K562 (cell line): ENCODE measurements at regions not wholly inside any gene's neighbourhood (a gene's known extent, or its start where the extent isn't known, plus 50 kb on each side); places are given as distances from the start of the nearest gene placed in this dataset.

Source experiments
- ATAC-seq: fragments of 200-7000 bp; cut with Tn5 transposase; 3 replicates; pipeline ENCODE4 v1.9.1; 2020; ENCODE audit warnings: moderate library complexity
- BruUV-seq: library from RNA; stranded (reverse); fragments of 400-500 nt; replicated peaks from 2 replicates; lab custom pipeline; 2021; lab: Mats Ljungman, UMichigan
- CTCF ChIA-PET: fragments of 300-600 bp; formaldehyde crosslinking; extraction: SDS; loops from one replicate; lab custom pipeline; 2021; ENCODE audit warnings: low intra/inter-chr PET ratio; lab: Yijun Ruan, JAX
- POLR2A ChIA-PET: fragments of 300-600, 350-650 bp; sonication (Branson Sonifier 250); formaldehyde crosslinking; extraction: SDS; loops from one replicate; lab custom pipeline; 2021; ENCODE audit warnings: antibody characterized with exemption, inconsistent platforms; lab: Yijun Ruan, JAX
- DNase-seq, 4 experiments: peaks; one replicate each; pipeline versions ENCODE4 v3.0.0 to v3.0.0-alpha.2; 2011 to 2018; ENCODE audit warnings: low spot score in 3 of 4, mixed read lengths in 3 of 4; ENCODE audit errors: extremely low read depth in 1 of 4
- FAIRE-seq: peaks from 2 replicates; lab custom pipeline; 2011; peaks lifted over from hg19 to GRCh38; lab: Jason Lieb, UNC
- H2AFZ ChIP-seq: 2 replicates; pipeline ENCODE4 v1.6.0; 2011; ENCODE audit warnings: low read depth, low read length, control low read depth, inconsistent platforms
- H3K27ac ChIP-seq: fragments of 200-600 bp; 3 replicates; pipeline ENCODE4 v1.8.0; 2011; ENCODE audit warnings: low read depth, mild to moderate bottlenecking, control low read depth, inconsistent platforms, low read length, moderate library complexity, mixed read lengths; ENCODE audit errors: extremely low read depth
- H3K27me3 ChIP-seq, 2 experiments: fragments of 300-600 bp in 1 of 2; 2 replicates in 1 of 2; 3 replicates in 1 of 2; pipeline versions ENCODE4 v1.6.0 to v1.8.0; 2011; ENCODE audit warnings: inconsistent platforms in 2 of 2, low read length in 2 of 2, mild to moderate bottlenecking in 1 of 2, mixed read lengths in 1 of 2, moderate library complexity in 1 of 2; ENCODE audit not compliant: control insufficient read depth in 2 of 2, insufficient read depth in 2 of 2
- H3K36me3 ChIP-seq: fragments of 300-600 bp; 3 replicates; pipeline ENCODE4 v1.8.0; 2011; ENCODE audit warnings: mild to moderate bottlenecking, low read length, inconsistent platforms; ENCODE audit not compliant: control insufficient read depth, insufficient read depth
- H3K4me1 ChIP-seq, 2 experiments: fragments of 200-600 bp in 1 of 2; replicated peaks in 1 of 2; 2 replicates in 1 of 2; 3 replicates in 1 of 2; pipeline versions ENCODE4 v1.5.1 to v1.8.0; 2011; ENCODE audit warnings: inconsistent platforms in 2 of 2, low read length in 2 of 2, mild to moderate bottlenecking in 1 of 2, mixed read lengths in 1 of 2, moderate library complexity in 1 of 2; ENCODE audit not compliant: control insufficient read depth in 2 of 2, insufficient read depth in 2 of 2
- H3K4me2 ChIP-seq: 2 replicates; pipeline ENCODE4 v1.6.1; 2011; ENCODE audit warnings: low read length, control low read depth, inconsistent platforms, mixed read lengths; ENCODE audit not compliant: insufficient read depth
- H3K4me3 ChIP-seq: fragments of 200-600 bp; sonication (generic), shearing (Covaris generic); 2 replicates; pipeline ENCODE4 v1.5.1; 2016; ENCODE audit warnings: control low read depth, inconsistent platforms
- H3K79me2 ChIP-seq: fragments of 200-600 bp; 3 replicates; pipeline ENCODE4 v1.8.0; 2011; ENCODE audit warnings: low read length, inconsistent platforms; ENCODE audit not compliant: control insufficient read depth, insufficient read depth
- H3K9ac ChIP-seq, 2 experiments: 2 replicates each; pipeline versions ENCODE4 v1.6.0 to v1.6.1; 2011; ENCODE audit warnings: low read depth in 2 of 2, low read length in 2 of 2, control low read depth in 1 of 2, inconsistent platforms in 1 of 2, mild to moderate bottlenecking in 1 of 2, mixed read lengths in 1 of 2; ENCODE audit not compliant: insufficient read depth in 1 of 2
- H3K9me1 ChIP-seq: one replicate; pipeline ENCODE4 v1.6.0; 2011; ENCODE audit warnings: inconsistent platforms, mild to moderate bottlenecking, low read length, moderate library complexity; ENCODE audit not compliant: control insufficient read depth, insufficient read depth
- H3K9me3 ChIP-seq: replicated peaks from 2 replicates; pipeline ENCODE4 v1.5.1; 2011; ENCODE audit warnings: low read depth, low read length, inconsistent platforms; ENCODE audit not compliant: control insufficient read depth, insufficient read depth
- H4K20me1 ChIP-seq: replicated peaks from 2 replicates; pipeline ENCODE4 v1.6.1; 2011; ENCODE audit warnings: low read length, inconsistent platforms, mixed read lengths; ENCODE audit not compliant: control insufficient read depth, insufficient read depth
- CHD7 ChIP-seq: fragments of 200-600 bp; sonication (generic); IDR thresholded peaks from one replicate; pipeline ENCODE4 v1.6.1; 2012; ENCODE audit warnings: mild to moderate bottlenecking, low read depth, low read length, inconsistent platforms
- RBM25 ChIP-seq: fragments of 200-400 bp; formaldehyde crosslinking; IDR thresholded peaks from 2 replicates; pipeline ENCODE4 v1.6.1; 2018; ENCODE audit warnings: low read length, low read depth, moderate library complexity; ENCODE audit not compliant: severe bottlenecking
- in situ Hi-C: fragments of 300-500 bp; cut with MboI; formaldehyde crosslinking; loops from 4 replicates; pipeline ENCODE4 v1.15.0; 2018; ENCODE audit warnings: inconsistent platforms, mixed read lengths
- intact Hi-C: fragments of 100-400 bp; cut with micrococcal nuclease; formaldehyde crosslinking; loops from 2 replicates; pipeline ENCODE4 v1.14.2; 2022

- no peaks in the 10 kb centered on the region for H3K79me2 ChIP-seq
- no peaks in the 10 kb centered on the region for H3K4me1 ChIP-seq
- H3K36me3 ChIP-seq = no peaks in the 10 kb centered on the region
- H3K9ac ChIP-seq = no peak overlapping the region
- no peaks in the 10 kb centered on the region for H3K9me3 ChIP-seq
- TF ChIP-seq RBM25 = peak; percentile 68
- TF ChIP-seq CHD7 = no peak
- TF ChIP-seq, all 486 proteins: peak for 1
- no peak for ATAC-seq
- no peak overlapping the region for H3K4me3 ChIP-seq
- H3K27ac ChIP-seq = no peak overlapping the region
- no TSS peak for BruUV-seq
- H3K4me2 ChIP-seq = no peak overlapping the region
- in situ Hi-C loops = no loop called here
- intact Hi-C loops = no loop called here
- DNase-seq = no peak
- no peaks in the 10 kb centered on the region for H4K20me1 ChIP-seq
- ChIA-PET POLR2A (interaction anchor here (1.2 kb wide), 1 partner anchor 9 kb away, joined by 6 read pairs; no protein-coding TSS in a partner anchor), CTCF (no interaction called here)
- H2AFZ ChIP-seq = no peak overlapping the region
- no peak for FAIRE-seq
- H3K27me3 ChIP-seq = peaks cover 0 to 7% of the 10 kb centered on the region in 2 experiments; a peak in 1 of 5 replicates
- H3K9me1 ChIP-seq = no peaks in the 10 kb centered on the region
These were observed 450.7 kb downstream of the TYW1 start for GRCh38 chr7:67447297-67447696.
